ENCODE measurements at regions not wholly inside any gene's neighbourhood (a gene's known extent, or its start where the extent isn't known, plus 50 kb on each side); places are given as distances from the start of the nearest gene placed in this dataset.
A peak's percentile ranks its signal among the peaks of the same experiment; 100 is the strongest.

GRCh38 chr15:31236184-31237042 lies 90.2 kb upstream of the KLF13 start:
- Histone ChIP-seq H3K27me3 (replicated peaks; ENCODE audit: insufficient read depth, low read length) (no peaks in the 10 kb centered on the region), H3K79me2 (ENCODE audit: low read length) (no peaks in the 10 kb centered on the region), H3K4me1 (ENCODE audit: low read length) (peaks cover 41% of the 10 kb centered on the region), H3K4me3 (ENCODE audit: low read length) (no peak overlapping the region), H3K27ac (ENCODE audit: low read length) (peak overlapping the region; percentile 83), H3K4me2 (ENCODE audit: low read depth, low read length) (peak overlapping the region; percentile 29; the same call in 1 of the 2 replicates), H3K36me3 (replicated peaks; ENCODE audit: insufficient read depth, low read length) (no peaks in the 10 kb centered on the region), H3K9me3 (replicated peaks; ENCODE audit: insufficient read depth, low read length) (no peaks in the 10 kb centered on the region), H3F3A (ENCODE audit: insufficient read depth, low read length) (peaks cover 6% of the 10 kb centered on the region), H3K9ac (ENCODE audit: low read length) (peak overlapping the region; percentile 28; the same call in 1 of the 2 replicates), H2AFZ (ENCODE audit: low read length) (peak overlapping the region; percentile 25; the same call in 1 of the 2 replicates), H4K20me1 (ENCODE audit: insufficient read depth, low read length) (no peaks in the 10 kb centered on the region), H3K9me2 (replicated peaks; ENCODE audit: insufficient read depth, low read length) (no peaks in the 10 kb centered on the region)
- no peak for TF ChIP-seq EZH2phosphoT487 (IDR thresholded peaks at IDR 0.05; ENCODE audit: low read length)
- no peak for TF ChIP-seq EZH2 (optimal IDR thresholded peaks at IDR 0.05; ENCODE audit: low read depth, low read length)
- DNase-seq, result peak; percentile 40

GRCh38 chr15:31237043-31237324 lies 89.7 kb upstream of the KLF13 start:
- no peak overlapping the region for H2AFZ ChIP-seq (ENCODE audit: low read length)
- no peak overlapping the region for H3K4me3 ChIP-seq (ENCODE audit: low read length)
- peaks cover 41% of the 10 kb centered on the region for H3K4me1 ChIP-seq (ENCODE audit: low read length)
- DNase-seq, result no peak
- no peaks in the 10 kb centered on the region for H3K9me3 ChIP-seq (replicated peaks; ENCODE audit: insufficient read depth, low read length)
- no peaks in the 10 kb centered on the region for H3K9me2 ChIP-seq (replicated peaks; ENCODE audit: insufficient read depth, low read length)
- H3K4me2 ChIP-seq (ENCODE audit: low read depth, low read length), result no peak overlapping the region
- H3K27me3 ChIP-seq (replicated peaks; ENCODE audit: insufficient read depth, low read length), result no peaks in the 10 kb centered on the region
- no peaks in the 10 kb centered on the region for H4K20me1 ChIP-seq (ENCODE audit: insufficient read depth, low read length)
- H3K79me2 ChIP-seq (ENCODE audit: low read length), result no peaks in the 10 kb centered on the region
- H3K9ac ChIP-seq (ENCODE audit: low read length), result no peak overlapping the region
- H3K27ac ChIP-seq (ENCODE audit: low read length), result peak overlapping the region; percentile 83; the same call in 1 of the 2 replicates
- H3K36me3 ChIP-seq (replicated peaks; ENCODE audit: insufficient read depth, low read length), result no peaks in the 10 kb centered on the region
- peaks cover 6% of the 10 kb centered on the region for H3F3A ChIP-seq (ENCODE audit: insufficient read depth, low read length)
- no peak for TF ChIP-seq CTCF (IDR thresholded peaks at IDR 0.05; ENCODE audit: low read length)

GRCh38 chr15:31238906-31239305 lies 87.7 kb upstream of the KLF13 start:
- H3K4me3 ChIP-seq (ENCODE audit: low read length), result no peak overlapping the region
- no peak overlapping the region for H3K4me2 ChIP-seq (ENCODE audit: low read depth, low read length)
- no peak for TF ChIP-seq EZH2 (optimal IDR thresholded peaks at IDR 0.05; ENCODE audit: low read depth, low read length)
- TF ChIP-seq CTCF (IDR thresholded peaks at IDR 0.05; ENCODE audit: low read length), result no peak
- TF ChIP-seq EZH2phosphoT487 (IDR thresholded peaks at IDR 0.05; ENCODE audit: low read length), result no peak

GRCh38 chr15:31239409-31239808 lies 87.2 kb upstream of the KLF13 start:
- Histone ChIP-seq H3F3A (ENCODE audit: insufficient read depth, low read length) (peaks cover 6% of the 10 kb centered on the region), H3K27ac (ENCODE audit: low read length) (no peak overlapping the region), H3K27me3 (replicated peaks; ENCODE audit: insufficient read depth, low read length) (no peaks in the 10 kb centered on the region), H2AFZ (ENCODE audit: low read length) (no peak overlapping the region), H3K4me2 (ENCODE audit: low read depth, low read length) (no peak overlapping the region), H4K20me1 (ENCODE audit: insufficient read depth, low read length) (no peaks in the 10 kb centered on the region), H3K4me1 (ENCODE audit: low read length) (peaks cover 41% of the 10 kb centered on the region), H3K36me3 (replicated peaks; ENCODE audit: insufficient read depth, low read length) (no peaks in the 10 kb centered on the region), H3K9me2 (replicated peaks; ENCODE audit: insufficient read depth, low read length) (no peaks in the 10 kb centered on the region), H3K79me2 (ENCODE audit: low read length) (no peaks in the 10 kb centered on the region), H3K9me3 (replicated peaks; ENCODE audit: insufficient read depth, low read length) (no peaks in the 10 kb centered on the region), H3K9ac (ENCODE audit: low read length) (no peak overlapping the region), H3K4me3 (ENCODE audit: low read length) (no peak overlapping the region)
- DNase-seq, result no peak
- TF ChIP-seq EZH2 (optimal IDR thresholded peaks at IDR 0.05; ENCODE audit: low read depth, low read length) (no peak), EZH2phosphoT487 (IDR thresholded peaks at IDR 0.05; ENCODE audit: low read length) (no peak), CTCF (IDR thresholded peaks at IDR 0.05; ENCODE audit: low read length) (no peak)

More at GRCh38 chr15:31238906-31239305, 87.7 kb upstream of the KLF13 start:
- peaks cover 41% of the 10 kb centered on the region for H3K4me1 ChIP-seq (ENCODE audit: low read length)
- peaks cover 6% of the 10 kb centered on the region for H3F3A ChIP-seq (ENCODE audit: insufficient read depth, low read length)
- no peaks in the 10 kb centered on the region for H4K20me1 ChIP-seq (ENCODE audit: insufficient read depth, low read length)
- no peaks in the 10 kb centered on the region for H3K79me2 ChIP-seq (ENCODE audit: low read length)
- no peaks in the 10 kb centered on the region for H3K36me3 ChIP-seq (replicated peaks; ENCODE audit: insufficient read depth, low read length)
- H2AFZ ChIP-seq (ENCODE audit: low read length), result peak overlapping the region; percentile 49
- DNase-seq, result no peak
- H3K9me3 ChIP-seq (replicated peaks; ENCODE audit: insufficient read depth, low read length), result no peaks in the 10 kb centered on the region
- H3K27ac ChIP-seq (ENCODE audit: low read length), result peak overlapping the region; percentile 31; the same call in 1 of the 2 replicates
- no peak overlapping the region for H3K9ac ChIP-seq (ENCODE audit: low read length)
- H3K9me2 ChIP-seq (replicated peaks; ENCODE audit: insufficient read depth, low read length), result no peaks in the 10 kb centered on the region
- no peaks in the 10 kb centered on the region for H3K27me3 ChIP-seq (replicated peaks; ENCODE audit: insufficient read depth, low read length)

Measured in MM.1S (cell line).